GM12875 (cell line): ENCODE measurements at regions not wholly inside any gene's neighbourhood (a gene's known extent, or its start where the extent isn't known, plus 50 kb on each side); places are given as distances from the start of the nearest gene placed in this dataset.

ENCODE experiments used
- H3K4me3 ChIP-seq: one replicate; pipeline ENCODE4 v1.5.1; 2011; ENCODE audit warnings: low read depth, low read length, control low read depth
- TF ChIP-seq, protein P1 (sequence below): IDR thresholded peaks from 2 replicates; pipeline ENCODE4 v1.5.1; 2011; ENCODE audit warnings: low read depth, mild to moderate bottlenecking, control low read depth, inconsistent platforms, low read length, moderate library complexity, borderline replicate concordance; ENCODE audit not compliant: insufficient read depth

- H3K4me3 ChIP-seq = no peak overlapping the region
- TF ChIP-seq, protein P1, sequence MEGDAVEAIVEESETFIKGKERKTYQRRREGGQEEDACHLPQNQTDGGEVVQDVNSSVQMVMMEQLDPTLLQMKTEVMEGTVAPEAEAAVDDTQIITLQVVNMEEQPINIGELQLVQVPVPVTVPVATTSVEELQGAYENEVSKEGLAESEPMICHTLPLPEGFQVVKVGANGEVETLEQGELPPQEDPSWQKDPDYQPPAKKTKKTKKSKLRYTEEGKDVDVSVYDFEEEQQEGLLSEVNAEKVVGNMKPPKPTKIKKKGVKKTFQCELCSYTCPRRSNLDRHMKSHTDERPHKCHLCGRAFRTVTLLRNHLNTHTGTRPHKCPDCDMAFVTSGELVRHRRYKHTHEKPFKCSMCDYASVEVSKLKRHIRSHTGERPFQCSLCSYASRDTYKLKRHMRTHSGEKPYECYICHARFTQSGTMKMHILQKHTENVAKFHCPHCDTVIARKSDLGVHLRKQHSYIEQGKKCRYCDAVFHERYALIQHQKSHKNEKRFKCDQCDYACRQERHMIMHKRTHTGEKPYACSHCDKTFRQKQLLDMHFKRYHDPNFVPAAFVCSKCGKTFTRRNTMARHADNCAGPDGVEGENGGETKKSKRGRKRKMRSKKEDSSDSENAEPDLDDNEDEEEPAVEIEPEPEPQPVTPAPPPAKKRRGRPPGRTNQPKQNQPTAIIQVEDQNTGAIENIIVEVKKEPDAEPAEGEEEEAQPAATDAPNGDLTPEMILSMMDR = no peak
Observed at GRCh38 chr12:19842116-19842515, 402.8 kb downstream of the AEBP2 start.

DNA sequence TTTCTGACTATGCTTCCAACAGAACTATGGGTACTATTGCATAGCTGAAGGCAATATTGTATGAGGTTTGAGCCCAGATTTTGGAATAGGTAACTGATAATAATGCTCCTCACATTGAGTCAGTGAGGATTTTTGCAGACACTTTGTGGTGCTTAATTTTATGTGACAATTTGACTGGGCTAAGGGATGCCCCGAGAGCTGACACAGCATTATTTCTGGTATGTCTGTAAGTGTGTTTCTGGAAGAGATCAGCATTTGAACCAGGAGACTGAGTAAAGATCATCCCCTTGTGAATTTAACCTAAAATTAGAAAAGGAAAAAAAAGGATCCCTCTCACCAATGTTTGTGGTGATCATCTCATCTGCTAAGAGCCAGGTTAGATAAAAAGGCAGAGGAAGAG lies 404.9 kb downstream of the AEBP2 start:
- no peak overlapping the region for H3K4me3 ChIP-seq
- TF ChIP-seq, protein P1 = no peak

DNA sequence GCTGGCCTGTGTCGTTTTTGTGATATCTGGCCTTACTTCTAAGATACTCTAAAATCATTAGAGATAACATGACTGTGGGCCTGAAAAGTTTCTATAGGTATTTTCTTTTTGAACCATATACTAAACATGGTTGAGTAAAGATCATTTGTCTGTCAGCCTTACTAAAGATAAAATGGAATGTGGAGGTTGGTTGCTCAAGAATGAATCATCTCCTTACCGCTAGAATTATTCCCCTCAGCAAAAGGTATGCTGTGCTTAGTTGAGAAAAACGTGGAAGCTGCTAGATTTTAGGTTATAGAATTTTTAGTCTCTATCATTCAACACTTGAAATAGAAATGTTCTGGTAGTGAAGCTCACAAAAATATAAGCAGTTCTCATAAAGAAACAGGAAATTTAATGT lies 407.3 kb downstream of the AEBP2 start:
- TF ChIP-seq, protein P1 = no peak
- no peak overlapping the region for H3K4me3 ChIP-seq

- TF ChIP-seq, protein P1 = no peak
- H3K4me3 ChIP-seq = no peak overlapping the region
Observed at GRCh38 chr12:19847294-19848059, 408.2 kb downstream of the AEBP2 start.

DNA sequence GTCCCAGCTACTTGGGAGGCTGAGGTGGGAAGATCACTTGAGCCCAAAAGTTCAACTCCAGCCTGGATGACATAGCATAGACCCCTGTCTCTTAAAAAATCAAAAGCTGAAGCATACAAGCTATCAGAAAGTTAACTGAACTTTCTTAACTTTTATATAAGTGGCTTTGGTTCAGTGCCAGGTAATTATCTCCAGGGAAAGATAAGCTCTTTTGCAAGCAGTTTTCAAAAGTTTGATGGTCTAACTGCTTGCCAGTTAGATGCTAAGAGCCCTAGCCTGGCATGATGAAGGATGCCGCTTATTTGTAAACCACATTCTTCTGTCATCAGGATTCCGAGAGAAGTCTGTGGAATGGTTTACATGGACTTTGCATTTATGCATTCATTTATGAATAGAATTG lies 409.1 kb downstream of the AEBP2 start:
- TF ChIP-seq, protein P1 = no peak
- no peak overlapping the region for H3K4me3 ChIP-seq

DNA sequence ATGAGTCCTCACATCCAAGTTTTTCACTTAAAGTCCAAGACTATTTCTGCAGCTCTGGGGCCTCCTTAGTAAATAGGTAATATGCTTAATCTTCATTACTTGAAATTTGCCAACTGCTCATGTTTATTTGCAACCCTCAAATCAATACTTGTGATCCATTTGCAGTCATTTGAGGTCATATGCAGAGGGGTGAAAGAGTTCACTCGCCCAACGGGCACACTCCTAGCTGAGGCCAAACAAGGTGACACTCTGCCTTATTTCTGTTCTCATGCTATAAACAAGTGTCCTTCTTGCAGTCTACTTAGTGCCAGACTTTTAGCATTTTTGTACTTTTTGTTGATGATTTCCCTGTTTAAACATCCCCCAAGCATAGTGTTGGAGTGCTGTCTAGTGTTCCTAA lies 409.9 kb downstream of the AEBP2 start:
- TF ChIP-seq, protein P1 = no peak
- H3K4me3 ChIP-seq = no peak overlapping the region

DNA sequence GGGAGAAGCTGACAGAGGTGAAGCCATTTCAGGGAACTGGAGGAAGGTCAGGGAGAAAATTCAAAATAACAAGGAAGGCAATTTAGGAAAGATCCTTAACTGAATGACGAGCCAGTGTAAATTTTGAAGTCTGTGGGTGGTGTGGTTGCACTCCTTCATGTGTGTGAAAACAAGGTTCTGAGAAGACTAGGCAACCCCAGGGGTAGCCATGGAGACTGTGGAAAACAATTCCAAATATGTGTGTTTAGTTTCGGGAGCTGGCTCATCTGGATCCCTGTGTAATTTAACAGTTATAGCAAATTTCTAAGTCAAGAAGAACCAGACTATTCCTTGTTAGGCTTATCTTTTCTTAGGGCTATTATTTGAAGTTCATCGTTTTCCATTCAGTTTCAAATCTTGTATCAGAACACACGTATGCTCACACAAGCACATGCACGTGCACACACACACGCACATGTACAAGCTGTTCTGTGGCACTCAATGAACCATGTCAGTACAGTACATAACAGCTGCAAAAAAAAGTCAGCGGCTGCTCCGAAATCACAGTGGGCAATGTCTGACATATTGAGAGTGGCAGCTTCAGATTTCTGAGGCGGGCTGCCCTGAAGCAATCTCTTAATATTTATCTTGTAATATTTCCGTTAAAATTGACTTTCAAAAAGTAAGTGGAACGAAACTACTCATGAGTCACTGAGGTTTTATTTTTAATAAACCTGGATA lies 411.2 kb downstream of the AEBP2 start:
- TF ChIP-seq, protein P1 = no peak
- no peak overlapping the region for H3K4me3 ChIP-seq
